Neural cell (in vitro differentiated cells): ENCODE measurements at regions not wholly inside any gene's neighbourhood (a gene's known extent, or its start where the extent isn't known, plus 50 kb on each side); places are given as distances from the start of the nearest gene placed in this dataset.

ENCODE experiments used
- CTCF ChIP-seq: fragments of 450-650 bp; IDR thresholded peaks from 2 replicates; pipeline ENCODE4 v1.5.1; 2014; ENCODE audit warnings: antibody characterized with exemption, mild to moderate bottlenecking, moderate library complexity; ENCODE audit not compliant: poor library complexity, severe bottlenecking
- EP300 ChIP-seq: fragments of 450-650 bp; conservative IDR thresholded peaks from 2 replicates; pipeline ENCODE4 v1.6.1; 2014; ENCODE audit warnings: antibody characterized with exemption, mild to moderate bottlenecking, moderate library complexity; ENCODE audit not compliant: poor library complexity, severe bottlenecking
- POLR2AphosphoS5 ChIP-seq: IDR thresholded peaks from 2 replicates; pipeline ENCODE4 v1.6.1; 2012

GRCh38 chr9:115740986-115741385, 412.6 kb upstream of the PAPPA start:
- TF ChIP-seq CTCF: no peak
- no peak for TF ChIP-seq POLR2AphosphoS5
- no peak for TF ChIP-seq EP300
